SK-N-SH (cell line): ENCODE measurements at regions not wholly inside any gene's neighbourhood (a gene's known extent, or its start where the extent isn't known, plus 50 kb on each side); places are given as distances from the start of the nearest gene placed in this dataset.

Experiments
- CTCF ChIP-seq: fragments of 200-600 bp; sonication (generic); IDR thresholded peaks from 2 replicates; pipeline ENCODE4 v1.6.1; 2017; ENCODE audit warnings: antibody characterized with exemption, mild to moderate bottlenecking, moderate library complexity
- EZH2phosphoT487 ChIP-seq: fragments of 200-600 bp; sonication (generic); IDR thresholded peaks from 2 replicates; pipeline ENCODE4 v1.6.1; 2017; ENCODE audit warnings: low read depth, mixed run types, mild to moderate bottlenecking, antibody characterized with exemption, moderate library complexity, borderline replicate concordance
- JUND ChIP-seq: IDR thresholded peaks from 2 replicates; pipeline ENCODE4 v1.4.0; 2012
- RAD21 ChIP-seq: IDR thresholded peaks from 2 replicates; pipeline ENCODE4 v1.6.1; 2012; ENCODE audit warnings: mild to moderate bottlenecking, low read length
- RFX5 ChIP-seq: IDR thresholded peaks from 2 replicates; pipeline ENCODE4 v1.6.1; 2012; ENCODE audit warnings: mild to moderate bottlenecking, improper control_type of control experiment, low read length

DNA sequence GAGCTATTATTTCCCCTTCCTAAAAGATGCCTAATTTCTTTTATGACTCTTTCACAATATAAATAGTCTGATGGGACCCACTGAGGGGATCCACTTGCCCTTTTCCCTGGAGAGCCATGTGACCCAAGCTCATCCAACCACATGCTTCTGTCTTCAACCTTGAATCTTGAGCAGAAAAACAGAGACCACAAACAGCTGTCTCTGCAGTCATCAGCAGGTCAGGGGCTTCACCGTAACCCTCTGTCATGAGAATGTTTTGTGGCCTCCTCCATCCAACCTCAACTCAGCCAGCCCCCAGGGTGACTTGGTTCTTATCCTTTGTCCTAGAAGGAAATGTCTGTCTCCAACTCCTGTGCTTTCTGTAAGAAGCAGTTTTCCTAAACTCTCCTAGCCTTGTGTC is 129.6 kb upstream of the POU2AF2 start:
- TF ChIP-seq CTCF (no peak), RAD21 (no peak), EZH2phosphoT487 (no peak), RFX5 (no peak), JUND (no peak)
